HepG2 (cell line): ENCODE measurements at regions not wholly inside any gene's neighbourhood (a gene's known extent, or its start where the extent isn't known, plus 50 kb on each side); places are given as distances from the start of the nearest gene placed in this dataset.

ENCODE experiments used
- CREB1 ChIP-seq, 2 experiments: fragments of 450-650 bp in 1 of 2; IDR thresholded peaks; 2 replicates each; pipeline ENCODE4 v1.6.1; 2016 to 2017; ENCODE audit warnings: control low read depth in 1 of 2, mild to moderate bottlenecking in 1 of 2, missing compliant biosample characterization in 1 of 2, missing genetic modification characterization in 1 of 2
- HNRNPK ChIP-seq: fragments of 200-400 bp; formaldehyde crosslinking; IDR thresholded peaks from 2 replicates; pipeline ENCODE4 v1.6.1; 2018; ENCODE audit warnings: low read length, low read depth, moderate library complexity, mild to moderate bottlenecking; ENCODE audit not compliant: poor library complexity, severe bottlenecking
- JUN ChIP-seq: sonication (generic); formaldehyde crosslinking; IDR thresholded peaks from 2 replicates; pipeline ENCODE4 v1.4.0; 2020; ENCODE audit warnings: mild to moderate bottlenecking, missing genetic modification reagents
- NFYC ChIP-seq: IDR thresholded peaks from 2 replicates; pipeline ENCODE4 v1.6.1; 2016; ENCODE audit warnings: missing genetic modification reagents, missing compliant biosample characterization
- PHB2 ChIP-seq: fragments of 450-650 bp; IDR thresholded peaks from 2 replicates; pipeline ENCODE4 v1.6.1; 2018; ENCODE audit not compliant: partially characterized antibody
- PHF20 ChIP-seq: sonication (generic); formaldehyde crosslinking; IDR thresholded peaks from 2 replicates; pipeline ENCODE4 v1.5.0; 2020; ENCODE audit warnings: mild to moderate bottlenecking, missing genetic modification reagents
- RELA ChIP-seq: sonication (generic); formaldehyde crosslinking; IDR thresholded peaks from 2 replicates; pipeline ENCODE4 v1.4.0; 2020; ENCODE audit warnings: missing genetic modification reagents
- REST ChIP-seq, 2 experiments: IDR thresholded peaks; 2 replicates each; pipeline ENCODE4 v1.6.1; 2011 to 2012; ENCODE audit warnings: low read length in 2 of 2, borderline replicate concordance in 1 of 2, low read depth in 1 of 2, mild to moderate bottlenecking in 1 of 2, moderate library complexity in 1 of 2
- SOX6 ChIP-seq, 2 experiments: fragments of 450-650 bp in 1 of 2; sonication (generic) in 1 of 2; formaldehyde crosslinking in 1 of 2; IDR thresholded peaks; 2 replicates each; pipeline versions ENCODE4 v1.4.0 to v1.6.1; 2017 to 2020; ENCODE audit warnings: antibody characterized with exemption in 1 of 2, mild to moderate bottlenecking in 1 of 2, missing genetic modification reagents in 1 of 2
- SP4 ChIP-seq: sonication (generic); formaldehyde crosslinking; IDR thresholded peaks from 2 replicates; pipeline ENCODE4 v1.8.1; 2023; ENCODE audit warnings: mild to moderate bottlenecking, missing genetic modification reagents
- TARDBP ChIP-seq: sonication (generic); formaldehyde crosslinking; IDR thresholded peaks from 2 replicates; pipeline ENCODE4 v1.8.0; 2022; ENCODE audit warnings: mild to moderate bottlenecking, missing genetic modification reagents
- ZBTB4 ChIP-seq: sonication (generic); formaldehyde crosslinking; IDR thresholded peaks from 2 replicates; pipeline ENCODE4 v1.4.0; 2020; ENCODE audit warnings: missing genetic modification reagents, mild to moderate bottlenecking, borderline replicate concordance
- ZNF562 ChIP-seq: sonication (generic); formaldehyde crosslinking; IDR thresholded peaks from 2 replicates; pipeline ENCODE4 v1.8.0; 2022; ENCODE audit warnings: missing genetic modification reagents, borderline replicate concordance
- ZNF816 ChIP-seq: sonication (generic); formaldehyde crosslinking; IDR thresholded peaks from 2 replicates; pipeline ENCODE4 v1.8.0; 2022; ENCODE audit warnings: missing genetic modification reagents, mild to moderate bottlenecking, borderline replicate concordance
- TF ChIP-seq, protein P1 (sequence below): sonication (generic); formaldehyde crosslinking; IDR thresholded peaks from 2 replicates; pipeline ENCODE4 v1.5.0; 2020; ENCODE audit warnings: mild to moderate bottlenecking, missing genetic modification reagents, moderate library complexity
- TF ChIP-seq, protein P2 (sequence below), 2 experiments: fragments of 450-650 bp in 1 of 2; sonication (generic) in 1 of 2; formaldehyde crosslinking; IDR thresholded peaks; 2 replicates each; pipeline versions ENCODE4 v1.5.0 to v1.8.0; 2020 to 2022; ENCODE audit warnings: mild to moderate bottlenecking in 1 of 2, missing genetic modification reagents in 1 of 2
- TF ChIP-seq, protein P3 (sequence below): sonication (generic); formaldehyde crosslinking; IDR thresholded peaks from 2 replicates; pipeline ENCODE4 v1.5.0; 2020; ENCODE audit warnings: missing genetic modification reagents, mild to moderate bottlenecking, borderline replicate concordance

DNA sequence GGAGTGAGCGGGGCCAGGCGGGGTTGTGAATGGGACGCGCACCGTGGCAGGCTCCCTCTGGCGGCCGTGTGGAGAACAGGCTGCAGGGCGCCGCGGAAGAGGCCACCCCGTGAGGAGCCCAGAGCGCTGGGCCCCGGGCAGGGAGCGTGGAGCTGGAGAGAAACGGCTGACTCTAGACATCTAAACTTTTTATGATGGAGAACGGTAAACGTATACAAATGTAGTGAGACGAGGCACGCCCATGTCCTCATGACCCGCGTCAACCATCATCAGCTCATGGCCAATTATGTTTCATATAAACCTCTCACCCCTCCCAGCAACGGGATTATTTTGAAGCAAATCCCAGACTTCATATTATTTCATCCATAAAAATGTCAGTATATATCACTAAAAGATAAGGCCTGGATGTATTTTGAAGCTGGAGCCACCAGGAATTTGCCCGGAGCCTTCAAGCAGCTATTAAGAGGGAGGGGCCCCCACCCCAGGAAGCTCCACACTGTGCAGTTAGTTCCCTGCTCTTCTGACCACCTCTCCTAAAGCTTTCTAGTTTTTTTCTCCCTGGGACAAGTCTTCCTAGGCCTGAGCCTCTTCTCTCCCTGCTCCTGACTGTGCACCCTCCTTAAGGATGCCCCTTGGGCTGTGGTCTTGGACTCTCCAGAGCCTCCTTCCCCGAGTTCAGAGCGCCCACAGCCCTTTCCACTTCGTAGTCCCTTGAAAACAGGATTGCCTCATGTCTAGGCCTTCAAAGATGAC lies 149.5 kb downstream of the SMAD6 start (continued):
- TF ChIP-seq, protein P1, sequence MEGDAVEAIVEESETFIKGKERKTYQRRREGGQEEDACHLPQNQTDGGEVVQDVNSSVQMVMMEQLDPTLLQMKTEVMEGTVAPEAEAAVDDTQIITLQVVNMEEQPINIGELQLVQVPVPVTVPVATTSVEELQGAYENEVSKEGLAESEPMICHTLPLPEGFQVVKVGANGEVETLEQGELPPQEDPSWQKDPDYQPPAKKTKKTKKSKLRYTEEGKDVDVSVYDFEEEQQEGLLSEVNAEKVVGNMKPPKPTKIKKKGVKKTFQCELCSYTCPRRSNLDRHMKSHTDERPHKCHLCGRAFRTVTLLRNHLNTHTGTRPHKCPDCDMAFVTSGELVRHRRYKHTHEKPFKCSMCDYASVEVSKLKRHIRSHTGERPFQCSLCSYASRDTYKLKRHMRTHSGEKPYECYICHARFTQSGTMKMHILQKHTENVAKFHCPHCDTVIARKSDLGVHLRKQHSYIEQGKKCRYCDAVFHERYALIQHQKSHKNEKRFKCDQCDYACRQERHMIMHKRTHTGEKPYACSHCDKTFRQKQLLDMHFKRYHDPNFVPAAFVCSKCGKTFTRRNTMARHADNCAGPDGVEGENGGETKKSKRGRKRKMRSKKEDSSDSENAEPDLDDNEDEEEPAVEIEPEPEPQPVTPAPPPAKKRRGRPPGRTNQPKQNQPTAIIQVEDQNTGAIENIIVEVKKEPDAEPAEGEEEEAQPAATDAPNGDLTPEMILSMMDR (CRISPR knock-in tag) = peak; percentile 95
- TF ChIP-seq JUN (no peak), ZNF562 (CRISPR knock-in tag) (no peak), ZBTB4 (CRISPR knock-in tag) (no peak), CREB1 (IDR thresholded peaks at IDR 0.05) (no peak), CREB1 (CRISPR knock-in tag; IDR thresholded peaks at IDR 0.05) (no peak), SOX6 (IDR thresholded peaks at IDR 0.05) (no peak), SOX6 (CRISPR knock-in tag; IDR thresholded peaks at IDR 0.05) (no peak), HNRNPK (no peak), NFYC (CRISPR knock-in tag) (no peak), PHB2 (no peak), SP4 (CRISPR knock-in tag) (peak; percentile 44; the same call in 1 of the 2 replicates), ZNF816 (no peak), REST (IDR thresholded peaks at IDR 0.05; ENCODE audit: borderline replicate concordance in 1 of 2, low read depth in 1 of 2, low read length in 2 of 2) (no peak), TARDBP (CRISPR knock-in tag) (no peak), RELA (CRISPR knock-in tag) (no peak), PHF20 (no peak)
- TF ChIP-seq, protein P2, sequence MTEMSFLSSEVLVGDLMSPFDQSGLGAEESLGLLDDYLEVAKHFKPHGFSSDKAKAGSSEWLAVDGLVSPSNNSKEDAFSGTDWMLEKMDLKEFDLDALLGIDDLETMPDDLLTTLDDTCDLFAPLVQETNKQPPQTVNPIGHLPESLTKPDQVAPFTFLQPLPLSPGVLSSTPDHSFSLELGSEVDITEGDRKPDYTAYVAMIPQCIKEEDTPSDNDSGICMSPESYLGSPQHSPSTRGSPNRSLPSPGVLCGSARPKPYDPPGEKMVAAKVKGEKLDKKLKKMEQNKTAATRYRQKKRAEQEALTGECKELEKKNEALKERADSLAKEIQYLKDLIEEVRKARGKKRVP (CRISPR knock-in tag; IDR thresholded peaks at IDR 0.05) = no peak
- TF ChIP-seq, protein P3, sequence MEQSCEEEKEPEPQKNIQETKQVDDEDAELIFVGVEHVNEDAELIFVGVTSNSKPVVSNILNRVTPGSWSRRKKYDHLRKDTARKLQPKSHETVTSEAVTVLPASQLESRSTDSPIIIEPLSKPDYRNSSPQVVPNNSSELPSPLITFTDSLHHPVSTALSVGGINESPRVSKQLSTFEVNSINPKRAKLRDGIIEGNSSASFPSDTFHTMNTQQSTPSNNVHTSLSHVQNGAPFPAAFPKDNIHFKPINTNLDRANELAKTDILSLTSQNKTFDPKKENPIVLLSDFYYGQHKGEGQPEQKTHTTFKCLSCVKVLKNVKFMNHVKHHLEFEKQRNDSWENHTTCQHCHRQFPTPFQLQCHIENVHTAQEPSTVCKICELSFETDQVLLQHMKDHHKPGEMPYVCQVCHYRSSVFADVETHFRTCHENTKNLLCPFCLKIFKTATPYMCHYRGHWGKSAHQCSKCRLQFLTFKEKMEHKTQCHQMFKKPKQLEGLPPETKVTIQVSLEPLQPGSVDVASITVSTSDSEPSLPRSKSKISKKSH (CRISPR knock-in tag) = no peak
